Hepatocyte (in vitro differentiated cells): ENCODE measurements at regions not wholly inside any gene's neighbourhood (a gene's known extent, or its start where the extent isn't known, plus 50 kb on each side); places are given as distances from the start of the nearest gene placed in this dataset.

ENCODE experiments used
- DNase-seq: peaks from one replicate; pipeline ENCODE4 v3.0.0-alpha.2; 2016; ENCODE audit warnings: low spot score
- H2AFZ ChIP-seq: fragments of 200-600 bp; sonication (generic); 2 replicates; pipeline ENCODE4 v1.6.0; 2016; ENCODE audit warnings: antibody characterized with exemption, mild to moderate bottlenecking
- H3K27ac ChIP-seq: fragments of 200-600 bp; sonication (generic); 2 replicates; pipeline ENCODE4 v1.5.1; 2016; ENCODE audit warnings: mild to moderate bottlenecking
- H3K27me3 ChIP-seq: fragments of 200-600 bp; sonication (generic); 2 replicates; pipeline ENCODE4 v1.6.1; 2016
- H3K36me3 ChIP-seq: fragments of 200-600 bp; sonication (generic); replicated peaks from 2 replicates; pipeline ENCODE4 v1.5.1; 2016; ENCODE audit warnings: low read depth; ENCODE audit not compliant: insufficient read depth
- H3K4me1 ChIP-seq: fragments of 200-600 bp; sonication (generic); 2 replicates; pipeline ENCODE4 v1.5.1; 2016; ENCODE audit warnings: mild to moderate bottlenecking, moderate library complexity; ENCODE audit not compliant: insufficient read depth
- H3K4me2 ChIP-seq: fragments of 200-600 bp; sonication (generic); 2 replicates; pipeline ENCODE4 v1.6.0; 2016
- H3K4me3 ChIP-seq: fragments of 200-600 bp; sonication (generic); 2 replicates; pipeline ENCODE4 v1.5.1; 2016; ENCODE audit warnings: mild to moderate bottlenecking
- H3K79me2 ChIP-seq: fragments of 200-600 bp; sonication (generic); 2 replicates; pipeline ENCODE4 v1.6.0; 2017; ENCODE audit warnings: mild to moderate bottlenecking
- H3K9me2 ChIP-seq: fragments of 200-600 bp; sonication (generic); replicated peaks from 2 replicates; pipeline ENCODE4 v1.6.0; 2017; ENCODE audit warnings: mild to moderate bottlenecking; ENCODE audit not compliant: insufficient read depth
- H3K9me3 ChIP-seq: fragments of 200-600 bp; sonication (generic); 2 replicates; pipeline ENCODE4 v1.5.1; 2016; ENCODE audit warnings: low read depth, mild to moderate bottlenecking
- H4K20me1 ChIP-seq: fragments of 200-600 bp; sonication (generic); 2 replicates; pipeline ENCODE4 v1.6.0; 2016; ENCODE audit warnings: mild to moderate bottlenecking; ENCODE audit not compliant: insufficient read depth, poor library complexity, severe bottlenecking
- CTCF ChIP-seq: fragments of 200-600 bp; sonication (generic); IDR thresholded peaks from 2 replicates; pipeline ENCODE4 v1.5.1; 2016; ENCODE audit warnings: antibody characterized with exemption, mild to moderate bottlenecking; ENCODE audit not compliant: poor library complexity
- EZH2 ChIP-seq: fragments of 200-600 bp; sonication (generic); IDR thresholded peaks from 2 replicates; pipeline ENCODE4 v1.6.1; 2016; ENCODE audit warnings: antibody characterized with exemption, mild to moderate bottlenecking, borderline replicate concordance
- EZH2phosphoT487 ChIP-seq: fragments of 200-600 bp; sonication (generic); IDR thresholded peaks from one replicate; pipeline ENCODE4 v1.6.1; 2018; ENCODE audit warnings: antibody characterized with exemption, mild to moderate bottlenecking, low read depth, moderate library complexity; ENCODE audit not compliant: unreplicated experiment, severe bottlenecking
- WGBS: methylation state at CpG from one replicate; pipeline ENCODE4 v1.1.6; 2016; ENCODE audit warnings: low lambda C conversion rate; ENCODE audit errors: missing lambda C conversion rate; 5-methylcytosine and 5-hydroxymethylcytosine counted together

- H3K4me3 ChIP-seq, result no peak overlapping the region
- WGBS, result 79% methylated on average over 1 of the region's 1 CpG
- H3K27me3 ChIP-seq, result no peaks in the 10 kb centered on the region
- no peak overlapping the region for H3K4me2 ChIP-seq
- no peak overlapping the region for H2AFZ ChIP-seq
- no peaks in the 10 kb centered on the region for H3K36me3 ChIP-seq
- no peak for TF ChIP-seq EZH2phosphoT487
- no peak for TF ChIP-seq CTCF
- no peak for TF ChIP-seq EZH2
- no peak for DNase-seq
- H3K79me2 ChIP-seq, result no peaks in the 10 kb centered on the region
- no peak overlapping the region for H3K27ac ChIP-seq
- no peaks in the 10 kb centered on the region for H4K20me1 ChIP-seq
- H3K9me2 ChIP-seq, result no peaks in the 10 kb centered on the region
- no peaks in the 10 kb centered on the region for H3K9me3 ChIP-seq
- H3K4me1 ChIP-seq, result no peaks in the 10 kb centered on the region
Measured at GRCh38 chr5:93126634-93127033, 454.4 kb downstream of the NR2F1-AS1 start.

- Histone ChIP-seq H3K4me2 (no peak overlapping the region), H4K20me1 (no peaks in the 10 kb centered on the region), H3K9me3 (no peaks in the 10 kb centered on the region), H3K27ac (no peak overlapping the region), H2AFZ (no peak overlapping the region), H3K36me3 (no peaks in the 10 kb centered on the region), H3K4me3 (no peak overlapping the region), H3K27me3 (no peaks in the 10 kb centered on the region), H3K79me2 (no peaks in the 10 kb centered on the region), H3K9me2 (no peaks in the 10 kb centered on the region), H3K4me1 (no peaks in the 10 kb centered on the region)
- DNase-seq, result no peak
- TF ChIP-seq EZH2 (no peak), EZH2phosphoT487 (no peak), CTCF (no peak)
Measured at GRCh38 chr5:93123127-93123526, 457.9 kb downstream of the NR2F1-AS1 start.

GRCh38 chr5:93122446-93122845, 458.6 kb downstream of the NR2F1-AS1 start:
- H3K9me2 ChIP-seq, result no peaks in the 10 kb centered on the region
- no peaks in the 10 kb centered on the region for H3K4me1 ChIP-seq
- no peak for DNase-seq
- H3K27me3 ChIP-seq, result no peaks in the 10 kb centered on the region
- H4K20me1 ChIP-seq, result no peaks in the 10 kb centered on the region
- H3K4me3 ChIP-seq, result no peak overlapping the region
- H3K36me3 ChIP-seq, result no peaks in the 10 kb centered on the region
- H3K27ac ChIP-seq, result no peak overlapping the region
- no peak for TF ChIP-seq EZH2phosphoT487
- TF ChIP-seq CTCF, result no peak
- no peak for TF ChIP-seq EZH2
- H3K9me3 ChIP-seq, result no peaks in the 10 kb centered on the region
- no peak overlapping the region for H3K4me2 ChIP-seq
- WGBS, result 57% methylated on average over 2 of the region's 2 CpGs
- no peak overlapping the region for H2AFZ ChIP-seq
- no peaks in the 10 kb centered on the region for H3K79me2 ChIP-seq

GRCh38 chr5:93120771-93121170, 460.2 kb downstream of the NR2F1-AS1 start:
- TF ChIP-seq EZH2 (no peak), CTCF (no peak), EZH2phosphoT487 (no peak)
- Histone ChIP-seq H3K79me2 (no peaks in the 10 kb centered on the region), H3K4me3 (no peak overlapping the region), H4K20me1 (no peaks in the 10 kb centered on the region), H2AFZ (no peak overlapping the region), H3K27me3 (no peaks in the 10 kb centered on the region), H3K4me1 (no peaks in the 10 kb centered on the region), H3K4me2 (no peak overlapping the region), H3K9me3 (no peaks in the 10 kb centered on the region), H3K36me3 (no peaks in the 10 kb centered on the region), H3K27ac (no peak overlapping the region), H3K9me2 (no peaks in the 10 kb centered on the region)
- no peak for DNase-seq
- WGBS, result 88% methylated on average over 4 of the region's 4 CpGs
